Activated naive CD8-positive, alpha-beta T cell treated with anti-CD3 and anti-CD28 coated beads, Interleukin-2, amount 10 ng/mL, durations not matched to agents 7 days and 5 days (primary cell): ENCODE measurements at regions not wholly inside any gene's neighbourhood (a gene's known extent, or its start where the extent isn't known, plus 50 kb on each side); places are given as distances from the start of the nearest gene placed in this dataset.

ENCODE experiments used
- ATAC-seq: fragments of 150-1000 bp; cut with Tn5 transposase; one replicate; pipeline ENCODE4 v1.10.0; 2021; ENCODE audit warnings: low read depth, moderate library complexity
- POLR2A ChIA-PET: fragments of 350-600 bp; sonication (Branson Sonifier 250); formaldehyde crosslinking; loops from one replicate; lab custom pipeline; 2021; ENCODE audit warnings: antibody characterized with exemption; lab: Charles Lee
- DNase-seq: peaks from one replicate; pipeline ENCODE4 v3.0.0; 2021
- H3K27ac Mint-ChIP-seq: one replicate; pipeline ENCODE4 v1.8.0; 2022; ENCODE audit warnings: mild to moderate bottlenecking, mixed read lengths
- H3K27me3 Mint-ChIP-seq: one replicate; pipeline ENCODE4 v1.8.0; 2022; ENCODE audit warnings: mild to moderate bottlenecking, moderate library complexity, mixed read lengths
- H3K36me3 Mint-ChIP-seq: one replicate; pipeline ENCODE4 v1.8.0; 2021; ENCODE audit warnings: mild to moderate bottlenecking, mixed read lengths
- H3K4me1 Mint-ChIP-seq: one replicate; pipeline ENCODE4 v1.8.0; 2021; ENCODE audit warnings: mixed read lengths
- H3K4me3 Mint-ChIP-seq: one replicate; pipeline ENCODE4 v1.8.0; 2022; ENCODE audit warnings: mild to moderate bottlenecking, moderate library complexity, mixed read lengths
- H3K9me3 Mint-ChIP-seq: one replicate; pipeline ENCODE4 v1.8.0; 2021; ENCODE audit warnings: mixed read lengths

GRCh38 chr10:24153031-24153430 lies 55.9 kb upstream of the KIAA1217 start:
- ATAC-seq, result no peak
- no peaks in the 10 kb centered on the region for H3K4me1 Mint-ChIP-seq

GRCh38 chr10:24153537-24153936 lies 55.4 kb upstream of the KIAA1217 start:
- Mint-ChIP-seq H3K36me3 (no peaks in the 10 kb centered on the region), H3K9me3 (peaks cover 10% of the 10 kb centered on the region), H3K4me3 (no peak overlapping the region), H3K4me1 (no peaks in the 10 kb centered on the region), H3K27me3 (no peaks in the 10 kb centered on the region), H3K27ac (no peak overlapping the region)
- DNase-seq, result no peak
- POLR2A ChIA-PET, result no interaction called here
- no peak for ATAC-seq

More at GRCh38 chr10:24153031-24153430, 55.9 kb upstream of the KIAA1217 start:
- DNase-seq, result no peak
- Mint-ChIP-seq H3K27me3 (no peaks in the 10 kb centered on the region), H3K27ac (no peak overlapping the region), H3K9me3 (peaks cover 7% of the 10 kb centered on the region), H3K4me3 (no peak overlapping the region), H3K36me3 (no peaks in the 10 kb centered on the region)
- POLR2A ChIA-PET, result no interaction called here

DNA sequence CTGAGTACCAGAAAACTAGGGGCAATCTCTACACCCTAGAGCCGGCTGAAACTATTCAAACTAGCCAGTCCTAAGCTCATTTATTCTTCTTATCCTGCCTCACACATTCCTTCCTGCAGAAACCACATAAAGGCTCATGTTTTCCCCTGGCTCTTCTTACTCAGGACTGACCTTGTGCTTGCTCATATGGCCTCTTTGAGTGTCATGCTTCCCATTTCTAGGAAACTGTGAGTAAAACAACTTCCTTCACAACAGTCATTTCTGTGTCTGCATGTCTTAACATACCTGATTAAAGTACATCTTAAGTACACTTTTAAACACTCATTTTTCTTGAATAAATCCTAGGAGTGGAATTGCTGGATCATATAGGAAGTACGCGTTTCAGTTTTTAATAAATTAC lies 52.3 kb upstream of the KIAA1217 start:
- Mint-ChIP-seq H3K4me3 (no peak overlapping the region), H3K4me1 (no peaks in the 10 kb centered on the region), H3K9me3 (peaks cover 10% of the 10 kb centered on the region), H3K27ac (no peak overlapping the region), H3K27me3 (no peaks in the 10 kb centered on the region), H3K36me3 (no peaks in the 10 kb centered on the region)
- ATAC-seq (no peak), DNase-seq (no peak)
- POLR2A ChIA-PET, result no interaction called here

- no peak overlapping the region for H3K27ac Mint-ChIP-seq
- no peaks in the 10 kb centered on the region for H3K27me3 Mint-ChIP-seq
- H3K9me3 Mint-ChIP-seq, result peaks cover 10% of the 10 kb centered on the region
- no peaks in the 10 kb centered on the region for H3K4me1 Mint-ChIP-seq
- no peak for ATAC-seq
- H3K36me3 Mint-ChIP-seq, result no peaks in the 10 kb centered on the region
- no peak for DNase-seq
- POLR2A ChIA-PET, result no interaction called here
- no peak overlapping the region for H3K4me3 Mint-ChIP-seq
These were observed 51.4 kb upstream of the KIAA1217 start for GRCh38 chr10:24157567-24157966.
